ENCODE measurements at regions not wholly inside any gene's neighbourhood (a gene's known extent, or its start where the extent isn't known, plus 50 kb on each side); places are given as distances from the start of the nearest gene placed in this dataset.

GRCh38 chr7:156128496-156128895 lies 316.2 kb upstream of the SHH start:
- Histone ChIP-seq H3K36me3 (ENCODE audit: control insufficient read depth in 4 of 4, insufficient read depth in 3 of 4, low read depth in 1 of 4, low read length in 3 of 4) (no peaks in the 10 kb centered on the region), H3K9me3 (ENCODE audit: control insufficient read depth in 4 of 4, low read length in 3 of 4) (no peaks in the 10 kb centered on the region), H3K27me3 (ENCODE audit: control insufficient read depth in 4 of 4, insufficient read depth in 4 of 4, low read length in 3 of 4) (no peaks in the 10 kb centered on the region), H3K4me3 (ENCODE audit: low read depth in 1 of 3, low read length in 3 of 3) (no peak overlapping the region), H3K4me1 (ENCODE audit: control insufficient read depth in 4 of 4, insufficient read depth in 4 of 4, low read length in 3 of 4) (no peaks in the 10 kb centered on the region), H3K9ac (ENCODE audit: low read depth in 1 of 2, low read length in 2 of 2) (no peak overlapping the region), H3K27ac (ENCODE audit: low read depth in 1 of 2, low read length in 2 of 2) (no peak overlapping the region)
- TF ChIP-seq REST (IDR thresholded peaks at IDR 0.05) (no peak), ZBTB33 (IDR thresholded peaks at IDR 0.05) (no peak), YY1 (IDR thresholded peaks at IDR 0.05) (no peak), GABPA (IDR thresholded peaks at IDR 0.05 in 1 of 2, conservative IDR thresholded peaks at IDR 0.05 in 1 of 2) (no peak), CTCF (IDR thresholded peaks at IDR 0.05; ENCODE audit: low read depth, low read length, missing input control) (no peak), HNF4A (conservative IDR thresholded peaks at IDR 0.05) (no peak), RXRA (IDR thresholded peaks at IDR 0.05) (no peak), HNF4G (IDR thresholded peaks at IDR 0.05) (no peak), JUND (IDR thresholded peaks at IDR 0.05) (no peak), MAX (IDR thresholded peaks at IDR 0.05) (no peak), NR2F2 (IDR thresholded peaks at IDR 0.05) (no peak)
- no peak for DNase-seq (ENCODE audit: low spot score)
- 94% methylated on average over 10 of the region's 10 CpGs for whole genome bisulfite sequencing

- no peak for DNase-seq (ENCODE audit: low spot score)
- TF ChIP-seq FOXA2 (IDR thresholded peaks at IDR 0.05), result no peak
- TF ChIP-seq SP1 (IDR thresholded peaks at IDR 0.05), result no peak
- TF ChIP-seq NR2F2 (IDR thresholded peaks at IDR 0.05), result no peak
- no peak for TF ChIP-seq EGR1 (IDR thresholded peaks at IDR 0.05; ENCODE audit: low read depth in 2 of 2)
- no peak for TF ChIP-seq MAX (IDR thresholded peaks at IDR 0.05)
- no peak for TF ChIP-seq RXRA (IDR thresholded peaks at IDR 0.05)
- no peak for TF ChIP-seq HNF4A (conservative IDR thresholded peaks at IDR 0.05)
- TF ChIP-seq TAF1 (conservative IDR thresholded peaks at IDR 0.05), result no peak
- TF ChIP-seq CTCF (IDR thresholded peaks at IDR 0.05; ENCODE audit: low read depth, low read length, missing input control), result no peak
- TF ChIP-seq ATF3 (IDR thresholded peaks at IDR 0.05), result no peak
Observed at GRCh38 chr7:156127166-156128134, 315.2 kb upstream of the SHH start.

More at GRCh38 chr7:156127166-156128134, 315.2 kb upstream of the SHH start:
- Histone ChIP-seq H3K27me3 (ENCODE audit: control insufficient read depth in 4 of 4, insufficient read depth in 4 of 4, low read length in 3 of 4) (no peaks in the 10 kb centered on the region), H3K9ac (ENCODE audit: low read depth in 1 of 2, low read length in 2 of 2) (no peak overlapping the region), H3K4me1 (ENCODE audit: control insufficient read depth in 4 of 4, insufficient read depth in 4 of 4, low read length in 3 of 4) (no peaks in the 10 kb centered on the region), H3K36me3 (ENCODE audit: control insufficient read depth in 4 of 4, insufficient read depth in 3 of 4, low read depth in 1 of 4, low read length in 3 of 4) (no peaks in the 10 kb centered on the region), H3K9me3 (ENCODE audit: control insufficient read depth in 4 of 4, low read length in 3 of 4) (no peaks in the 10 kb centered on the region), H3K27ac (ENCODE audit: low read depth in 1 of 2, low read length in 2 of 2) (no peak overlapping the region), H3K4me3 (ENCODE audit: low read depth in 1 of 3, low read length in 3 of 3) (no peak overlapping the region)
- WGBS, result 90% methylated on average over 35 of the region's 35 CpGs
